ENCODE measurements at regions not wholly inside any gene's neighbourhood (a gene's known extent, or its start where the extent isn't known, plus 50 kb on each side); places are given as distances from the start of the nearest gene placed in this dataset.

GRCh38 chr4:57274082-57274481 lies 163.9 kb upstream of the IGFBP7 start:
- FAIRE-seq = no peak
- Histone ChIP-seq H3K79me2 (ENCODE audit: insufficient read depth, low read length) (no peaks in the 10 kb centered on the region), H3K9ac (ENCODE audit: insufficient read depth, low read depth, low read length) (no peak overlapping the region), H3K4me3 (replicated peaks in 1 of 3; ENCODE audit: insufficient read depth in 1 of 3, low read depth in 2 of 3, low read length in 3 of 3) (no peak overlapping the region), H3K27me3 (ENCODE audit: control insufficient read depth in 1 of 2, insufficient read depth in 2 of 2, low read length in 2 of 2) (no peaks in the 10 kb centered on the region; a peak in 2 of 5 replicates), H2AFZ (ENCODE audit: low read length) (no peak overlapping the region), H3K4me1 (ENCODE audit: insufficient read depth, low read length) (no peaks in the 10 kb centered on the region), H3K36me3 (replicated peaks in 1 of 2; ENCODE audit: control insufficient read depth in 1 of 2, insufficient read depth in 2 of 2, low read length in 2 of 2) (no peaks in the 10 kb centered on the region), H3K9me3 (ENCODE audit: low read length) (no peaks in the 10 kb centered on the region), H4K20me1 (ENCODE audit: insufficient read depth, low read length) (no peaks in the 10 kb centered on the region), H3K4me2 (ENCODE audit: low read depth, low read length) (no peak overlapping the region), H3K27ac (ENCODE audit: extremely low read length, insufficient read depth, low read length) (no peak overlapping the region)
- DNase-seq (ENCODE audit: low spot score) = no peak
- no TSS peak for BruUV-seq (replicated peaks)
- intact Hi-C loops (cut with micrococcal nuclease; ENCODE audit: unreplicated experiment) (no loop called here), in situ Hi-C loops (cut with HindIII; ENCODE audit: extremely low pct_ligation_motif_present, low pct_unique_long_range_greater_than_20kb) (no loop called here)
- ChIA-PET POLR2A (no interaction called here), CTCF (ENCODE audit: low intra/inter-chr PET ratio, low total read pairs) (no interaction called here)
- no peak for ATAC-seq
- TF ChIP-seq NFIC (IDR thresholded peaks at IDR 0.05; ENCODE audit: low read length) (no peak), ZSCAN30 (CRISPR knock-in tag; IDR thresholded peaks at IDR 0.05) (no peak), ZNF772 (CRISPR knock-in tag; IDR thresholded peaks at IDR 0.05) (no peak), ZNF556 (CRISPR knock-in tag; IDR thresholded peaks at IDR 0.05; ENCODE audit: borderline replicate concordance) (no peak), HDAC6 (IDR thresholded peaks at IDR 0.05; ENCODE audit: low read depth, low read length) (no peak), ZNF724P (CRISPR knock-in tag; IDR thresholded peaks at IDR 0.05; ENCODE audit: borderline replicate concordance) (no peak), ZNF766 (CRISPR knock-in tag; IDR thresholded peaks at IDR 0.05; ENCODE audit: borderline replicate concordance) (no peak), ZNF326 (CRISPR knock-in tag; IDR thresholded peaks at IDR 0.05; ENCODE audit: borderline replicate concordance) (no peak), ZNF577 (CRISPR knock-in tag; IDR thresholded peaks at IDR 0.05; ENCODE audit: borderline replicate concordance, low read depth) (no peak), RBM22 (optimal IDR thresholded peaks at IDR 0.05; ENCODE audit: low read length) (no peak), KLF16 (CRISPR knock-in tag; IDR thresholded peaks at IDR 0.05) (no peak), ZNF749 (CRISPR knock-in tag; IDR thresholded peaks at IDR 0.05; ENCODE audit: borderline replicate concordance) (no peak), AKAP8 (CRISPR knock-in tag; IDR thresholded peaks at IDR 0.05) (no peak), MNT (IDR thresholded peaks at IDR 0.05) (no peak), ZNF569 (CRISPR knock-in tag; IDR thresholded peaks at IDR 0.05; ENCODE audit: borderline replicate concordance) (no peak)
- WGBS (ENCODE audit: low lambda C conversion rate) = 3% methylated on average over 2 of the region's 2 CpGs

Measured in HepG2 (cell line).